GM12873 (cell line): ENCODE measurements at regions not wholly inside any gene's neighbourhood (a gene's known extent, or its start where the extent isn't known, plus 50 kb on each side); places are given as distances from the start of the nearest gene placed in this dataset.

Source experiments
- TF ChIP-seq, protein P1 (sequence below): IDR thresholded peaks from 2 replicates; pipeline ENCODE4 v1.5.1; 2012; ENCODE audit warnings: low read depth, mild to moderate bottlenecking, moderate library complexity, low read length, control low read depth; ENCODE audit not compliant: insufficient read depth; ENCODE audit errors: missing control alignments

DNA sequence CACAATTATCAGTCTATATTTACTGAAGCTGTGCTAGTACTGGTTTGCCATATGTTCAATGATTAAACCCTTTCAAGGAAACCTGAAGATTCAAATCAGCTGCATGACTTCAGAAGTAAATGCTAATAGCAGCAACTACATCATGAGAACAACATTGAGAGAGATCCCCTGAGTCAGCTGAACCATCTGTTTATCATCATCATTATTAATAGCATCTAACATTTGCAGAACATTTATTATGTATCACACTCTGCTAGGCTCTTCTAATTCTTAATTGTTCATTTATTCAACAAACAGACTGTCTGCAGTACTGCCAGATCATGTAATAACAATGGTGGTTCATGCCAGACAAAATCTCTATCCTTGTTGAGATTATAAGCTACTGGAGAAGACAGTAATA lies 157.4 kb downstream of the KLHL28 start:
- TF ChIP-seq, protein P1, sequence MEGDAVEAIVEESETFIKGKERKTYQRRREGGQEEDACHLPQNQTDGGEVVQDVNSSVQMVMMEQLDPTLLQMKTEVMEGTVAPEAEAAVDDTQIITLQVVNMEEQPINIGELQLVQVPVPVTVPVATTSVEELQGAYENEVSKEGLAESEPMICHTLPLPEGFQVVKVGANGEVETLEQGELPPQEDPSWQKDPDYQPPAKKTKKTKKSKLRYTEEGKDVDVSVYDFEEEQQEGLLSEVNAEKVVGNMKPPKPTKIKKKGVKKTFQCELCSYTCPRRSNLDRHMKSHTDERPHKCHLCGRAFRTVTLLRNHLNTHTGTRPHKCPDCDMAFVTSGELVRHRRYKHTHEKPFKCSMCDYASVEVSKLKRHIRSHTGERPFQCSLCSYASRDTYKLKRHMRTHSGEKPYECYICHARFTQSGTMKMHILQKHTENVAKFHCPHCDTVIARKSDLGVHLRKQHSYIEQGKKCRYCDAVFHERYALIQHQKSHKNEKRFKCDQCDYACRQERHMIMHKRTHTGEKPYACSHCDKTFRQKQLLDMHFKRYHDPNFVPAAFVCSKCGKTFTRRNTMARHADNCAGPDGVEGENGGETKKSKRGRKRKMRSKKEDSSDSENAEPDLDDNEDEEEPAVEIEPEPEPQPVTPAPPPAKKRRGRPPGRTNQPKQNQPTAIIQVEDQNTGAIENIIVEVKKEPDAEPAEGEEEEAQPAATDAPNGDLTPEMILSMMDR: no peak

DNA sequence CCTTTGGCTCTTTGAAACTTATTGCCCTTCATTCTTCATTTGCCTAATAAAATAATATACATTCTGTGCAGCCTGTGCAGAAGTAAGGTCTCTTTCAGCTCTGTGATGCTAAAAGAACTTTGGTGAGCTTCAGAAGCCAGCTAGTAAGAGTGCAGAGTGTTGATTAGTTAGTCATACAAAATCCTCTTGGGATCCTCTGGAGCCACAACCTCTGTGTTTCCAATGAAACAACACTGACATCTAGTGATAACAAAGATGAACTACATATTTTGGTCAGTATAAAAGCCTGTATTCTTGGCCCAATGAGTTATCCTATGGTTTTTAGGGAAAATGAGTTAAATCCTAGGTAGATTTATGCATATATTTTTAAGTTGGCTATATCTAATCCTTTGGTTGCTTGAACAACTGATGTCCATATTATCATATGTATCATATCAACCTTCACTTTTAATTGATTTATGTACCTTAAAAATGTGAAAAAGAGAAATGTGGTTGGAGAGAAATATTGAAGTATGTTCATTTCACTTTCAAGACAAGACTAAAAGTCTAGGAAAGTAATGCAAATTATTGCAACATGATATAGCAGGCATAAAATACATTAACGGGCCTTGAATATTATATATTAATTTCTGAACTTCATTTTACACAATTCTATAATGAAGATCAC lies 158.4 kb downstream of the KLHL28 start:
- TF ChIP-seq, protein P1: peak; percentile 61

DNA sequence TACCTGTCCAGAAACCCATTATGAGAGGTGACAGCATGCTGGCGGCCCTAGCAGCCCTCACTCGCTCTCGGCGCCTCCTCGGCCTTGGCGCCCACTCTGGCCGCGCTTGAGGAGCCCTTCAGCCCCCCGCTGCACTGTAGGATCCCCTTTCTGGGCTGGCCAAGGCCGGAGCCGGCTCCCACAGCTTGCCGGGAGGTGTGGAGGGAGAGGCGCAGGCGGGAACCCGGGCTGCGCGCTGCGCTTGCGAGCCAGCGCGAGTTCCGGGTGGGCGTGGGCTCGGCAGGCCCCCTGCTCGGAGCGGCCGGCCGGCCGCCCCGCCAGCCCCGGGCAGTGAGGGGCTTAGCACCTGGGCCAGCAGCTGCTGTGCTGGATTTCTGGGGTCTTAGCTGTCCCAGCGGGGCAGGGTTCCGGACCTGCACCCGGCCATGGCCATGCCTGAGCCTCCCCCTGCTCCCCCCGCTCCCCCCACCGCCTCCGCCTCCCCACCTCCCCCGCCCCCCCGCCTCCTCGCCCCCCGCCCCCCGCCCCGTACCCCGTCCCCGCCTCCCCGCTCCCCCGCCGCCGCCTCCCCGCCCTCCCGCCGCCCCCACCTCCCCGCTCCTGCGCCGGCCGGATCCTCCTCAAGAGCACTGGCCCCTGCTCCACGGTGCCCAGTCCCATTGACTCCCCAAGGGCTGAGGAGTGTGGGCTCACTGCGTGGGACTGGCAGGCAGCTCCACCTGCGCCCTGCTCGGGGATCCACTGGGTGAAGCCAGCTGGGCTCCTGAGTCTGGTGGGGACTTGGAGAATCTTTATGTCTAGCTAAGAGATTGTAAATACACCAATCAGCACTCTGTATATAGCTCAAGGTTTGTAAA lies 163.1 kb downstream of the KLHL28 start:
- TF ChIP-seq, protein P1: no peak

DNA sequence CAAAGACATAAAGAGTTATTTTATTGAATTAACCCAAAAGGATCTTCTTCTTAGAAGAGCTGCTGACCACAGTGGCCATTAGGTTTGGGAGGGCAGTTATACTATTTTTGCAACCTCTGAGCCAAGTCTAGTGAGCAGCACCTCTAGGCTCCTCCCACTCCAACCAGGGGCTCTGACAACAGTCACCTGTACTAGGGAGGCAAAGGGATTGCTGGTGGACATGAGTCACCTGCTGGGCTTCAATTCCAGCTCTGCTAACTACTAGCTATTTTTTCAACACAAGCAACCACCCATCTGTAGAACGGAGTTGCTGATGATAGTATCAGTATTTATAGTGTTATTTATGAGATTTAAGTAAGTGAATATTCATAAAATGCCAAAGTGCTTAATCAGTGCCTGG lies 166.0 kb downstream of the KLHL28 start:
- TF ChIP-seq, protein P1: no peak

DNA sequence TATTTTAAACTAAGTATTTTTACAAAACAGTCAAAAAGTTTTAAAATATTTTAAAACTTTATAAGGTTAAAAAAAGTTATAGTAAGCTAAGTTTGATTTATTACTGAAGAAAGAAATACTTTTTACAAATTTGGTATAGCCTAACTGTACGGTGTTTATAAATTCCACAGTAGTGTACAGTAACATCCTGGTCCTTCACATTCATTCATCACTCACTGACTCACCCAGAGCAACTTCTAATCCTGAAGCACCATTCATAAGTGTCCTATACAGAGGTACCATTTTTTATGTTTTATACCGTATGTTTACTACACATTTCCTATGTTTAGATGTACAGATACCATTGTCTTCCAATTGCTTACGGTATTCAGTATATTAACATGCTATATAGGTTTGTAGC lies 170.0 kb downstream of the KLHL28 start:
- TF ChIP-seq, protein P1: no peak

DNA sequence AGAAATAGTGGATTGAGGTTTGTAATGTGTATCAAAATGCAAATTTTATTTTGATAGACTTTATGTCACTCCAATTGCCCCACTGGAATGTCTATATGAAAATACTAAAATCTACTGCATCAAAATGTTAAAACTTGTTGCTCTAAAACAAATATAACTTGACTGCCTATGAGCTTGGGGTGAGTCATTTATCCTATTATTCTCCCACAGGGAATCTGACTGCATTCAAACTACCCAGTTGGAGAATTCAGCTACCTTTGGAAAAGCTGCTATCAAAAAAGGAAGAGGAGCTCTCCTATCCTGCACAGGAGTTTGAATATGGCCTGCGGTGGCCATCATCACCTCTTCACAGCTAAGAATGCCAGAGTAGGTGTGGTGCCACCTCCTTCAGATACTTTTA lies 173.1 kb downstream of the KLHL28 start:
- TF ChIP-seq, protein P1: no peak

DNA sequence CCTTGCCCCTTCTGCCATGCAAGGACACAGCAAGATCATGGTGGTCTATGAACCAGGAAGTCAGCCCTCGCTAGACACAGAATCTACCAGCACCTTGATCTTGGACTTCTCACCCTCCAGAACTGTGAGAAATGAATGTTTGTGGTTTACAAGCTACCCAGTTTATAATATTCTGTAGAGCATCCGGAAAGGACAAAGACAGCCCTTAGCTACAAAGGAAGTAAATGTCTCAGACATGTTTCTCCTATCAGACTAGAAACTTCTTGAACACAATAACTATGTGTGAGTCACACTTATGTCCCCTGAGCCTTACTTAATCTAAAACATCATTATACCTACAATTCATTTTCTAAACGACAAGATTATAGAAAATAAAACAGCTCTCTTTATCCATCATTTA lies 176.7 kb downstream of the KLHL28 start:
- TF ChIP-seq, protein P1: no peak
